ENCODE measurements at regions not wholly inside any gene's neighbourhood (a gene's known extent, or its start where the extent isn't known, plus 50 kb on each side); places are given as distances from the start of the nearest gene placed in this dataset.

DNA sequence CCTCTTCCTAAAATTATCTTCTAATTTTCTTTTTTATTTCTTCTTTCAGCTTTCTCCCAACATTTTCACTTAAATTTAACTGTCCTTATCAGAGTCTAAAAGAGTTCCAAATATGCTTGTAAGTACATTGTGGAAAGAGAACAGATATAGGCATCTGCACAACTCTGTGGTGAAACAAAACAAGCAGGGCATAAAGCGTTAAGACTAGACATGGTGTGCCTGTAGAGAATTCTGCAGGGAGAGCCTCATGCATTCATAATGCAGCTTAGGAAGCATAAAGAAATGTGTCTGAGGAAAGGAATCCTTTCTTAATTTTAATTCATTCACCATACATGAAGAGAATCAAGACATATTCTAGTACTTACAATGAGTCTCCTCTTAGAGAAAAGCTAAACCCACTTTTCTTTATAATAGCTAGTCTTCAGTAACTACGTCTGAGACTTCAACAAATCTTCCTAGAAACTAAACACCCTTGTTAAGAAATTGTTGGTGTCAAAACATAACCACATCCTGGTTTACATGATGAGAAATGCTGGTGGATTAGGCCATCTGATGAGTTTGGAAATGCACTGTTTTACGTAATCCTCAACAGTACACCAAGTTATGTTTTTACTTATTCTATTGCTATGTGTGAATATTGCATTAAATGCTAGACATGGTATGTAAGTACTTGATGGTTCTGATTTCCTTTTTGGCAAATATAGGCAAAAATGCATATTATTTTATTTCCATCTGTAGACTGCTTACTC is 307.8 kb upstream of the GIMD1 start:
- no peak for DNase-seq

DNA sequence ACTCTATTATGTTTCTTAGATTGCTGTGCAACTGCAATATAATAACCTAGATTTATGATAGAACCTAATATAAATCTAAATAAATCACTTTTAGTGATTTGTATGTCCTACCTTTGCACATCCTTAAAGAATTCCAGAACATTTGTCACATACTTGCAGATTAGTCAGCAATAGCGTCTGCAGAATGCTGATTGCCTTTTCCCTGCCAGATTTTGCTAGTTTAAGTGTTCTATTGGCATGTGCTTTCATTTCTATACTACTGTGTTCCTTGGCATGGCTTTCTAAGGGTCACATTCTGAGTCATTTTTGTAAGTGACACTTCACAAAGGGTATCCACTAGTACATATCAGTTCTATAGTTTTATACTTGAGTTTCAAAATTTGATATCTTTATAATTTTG is 303.1 kb upstream of the GIMD1 start:
- DNase-seq, result no peak

DNA sequence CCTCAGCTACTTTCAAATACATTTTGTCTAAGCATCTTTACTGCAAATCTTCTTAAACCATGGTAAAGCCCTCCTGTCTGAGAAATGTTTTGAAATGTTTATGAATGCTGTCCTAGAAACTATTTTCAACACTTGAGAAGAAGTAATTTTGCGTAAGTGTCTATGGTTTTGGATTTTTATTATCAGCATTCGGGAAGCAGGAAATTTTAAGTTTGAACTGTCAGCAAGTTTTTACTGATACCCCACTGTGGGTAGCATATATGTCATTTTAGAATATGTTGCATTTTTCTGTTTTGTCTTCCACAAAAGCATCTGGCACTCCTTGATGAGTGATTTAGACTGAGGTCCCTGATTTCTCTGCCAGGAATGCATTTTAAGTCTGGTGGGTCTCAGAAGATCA is 302.4 kb upstream of the GIMD1 start:
- no peak for DNase-seq

DNA sequence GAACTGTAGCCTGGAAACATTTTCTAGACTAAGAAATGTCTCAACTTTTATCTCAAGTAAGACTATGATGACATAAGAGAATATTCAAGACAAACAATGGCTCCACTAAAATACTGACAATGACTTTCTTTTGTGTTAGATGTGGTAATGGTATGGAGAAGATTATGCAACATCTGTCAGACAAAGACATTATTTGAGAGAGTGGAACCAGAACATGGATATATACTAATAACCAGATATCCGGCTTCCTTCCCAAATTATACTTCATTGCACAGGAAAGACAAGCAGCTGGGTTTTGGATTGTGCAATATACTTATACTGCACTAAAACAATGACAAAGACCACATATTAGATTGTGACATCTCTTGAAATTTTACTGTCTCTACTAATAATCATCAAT is 290.8 kb upstream of the GIMD1 start:
- DNase-seq, result no peak

DNA sequence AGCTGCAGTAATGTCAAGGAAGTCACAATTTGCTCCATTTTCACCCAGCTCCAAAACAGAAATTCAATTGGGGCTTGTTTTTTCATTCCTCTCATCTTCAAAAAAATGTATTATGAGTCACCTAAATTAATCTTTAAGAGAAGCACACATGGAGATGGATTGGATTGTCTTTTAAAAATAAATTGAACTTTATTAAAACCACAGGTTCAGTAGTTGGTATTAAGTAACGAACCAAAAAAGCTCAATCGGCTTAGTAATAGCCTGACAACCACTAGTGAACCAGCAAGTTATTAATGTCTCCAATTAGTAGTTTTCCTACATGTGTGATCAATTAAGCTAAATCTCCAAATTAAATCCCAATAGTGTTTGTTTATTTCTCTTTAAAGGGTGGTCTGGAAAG is 283.5 kb upstream of the GIMD1 start:
- no peak for DNase-seq

DNA sequence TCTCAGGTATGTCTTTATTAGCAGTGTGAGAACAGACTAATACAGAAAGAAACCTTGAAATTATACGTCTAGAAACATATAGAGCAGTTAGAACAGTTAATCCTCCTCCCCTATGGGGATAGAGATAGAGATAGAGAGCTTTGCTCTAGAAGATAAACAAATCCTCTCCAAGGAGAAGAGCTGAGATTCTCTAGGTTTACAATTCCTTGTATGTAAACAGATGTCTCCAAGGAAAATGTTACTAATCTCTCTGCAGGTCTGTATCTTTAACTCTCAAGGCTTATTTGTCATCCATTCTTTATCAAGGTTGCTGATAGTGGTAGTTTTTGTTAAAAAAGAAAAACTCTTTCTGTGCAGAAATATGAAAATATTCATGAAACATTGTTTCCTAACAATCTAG is 282.1 kb upstream of the GIMD1 start:
- DNase-seq, result no peak

DNA sequence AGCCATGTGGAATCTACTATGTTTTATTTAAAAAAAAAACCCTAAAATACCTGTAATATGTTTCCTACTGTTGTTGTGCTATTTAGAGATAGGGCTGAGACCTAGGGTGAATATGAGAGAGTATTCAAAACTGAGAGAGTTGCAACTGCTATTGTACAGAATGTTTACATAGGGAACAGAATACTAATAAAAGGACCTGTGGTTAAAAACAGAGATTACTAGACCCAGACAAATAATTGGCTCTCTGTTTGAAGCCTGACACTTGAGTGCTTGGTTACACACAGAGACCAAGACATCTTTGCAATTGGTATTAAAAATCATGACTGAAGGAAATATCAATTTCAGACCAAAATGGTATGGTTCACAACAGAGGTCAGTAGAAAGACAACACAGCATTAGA is 278.9 kb upstream of the GIMD1 start:
- DNase-seq, result no peak

DNA sequence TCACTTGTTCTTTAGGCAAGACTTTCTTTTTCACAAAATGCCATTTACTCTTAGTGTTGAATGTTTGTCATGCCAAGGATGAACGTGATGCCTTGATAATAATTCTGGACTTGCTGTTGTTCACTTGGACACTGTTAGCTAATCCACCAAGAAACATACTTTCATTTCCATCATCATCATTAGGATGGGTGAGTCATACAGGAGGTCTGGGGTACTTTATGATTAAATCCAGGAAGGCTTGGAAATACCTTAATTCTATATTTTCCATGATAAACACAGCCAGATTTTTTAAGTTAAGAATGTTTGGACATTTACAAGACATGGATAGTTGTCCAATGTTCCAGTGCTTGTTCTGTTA is 260.7 kb upstream of the GIMD1 start:
- DNase-seq, result no peak

DNA sequence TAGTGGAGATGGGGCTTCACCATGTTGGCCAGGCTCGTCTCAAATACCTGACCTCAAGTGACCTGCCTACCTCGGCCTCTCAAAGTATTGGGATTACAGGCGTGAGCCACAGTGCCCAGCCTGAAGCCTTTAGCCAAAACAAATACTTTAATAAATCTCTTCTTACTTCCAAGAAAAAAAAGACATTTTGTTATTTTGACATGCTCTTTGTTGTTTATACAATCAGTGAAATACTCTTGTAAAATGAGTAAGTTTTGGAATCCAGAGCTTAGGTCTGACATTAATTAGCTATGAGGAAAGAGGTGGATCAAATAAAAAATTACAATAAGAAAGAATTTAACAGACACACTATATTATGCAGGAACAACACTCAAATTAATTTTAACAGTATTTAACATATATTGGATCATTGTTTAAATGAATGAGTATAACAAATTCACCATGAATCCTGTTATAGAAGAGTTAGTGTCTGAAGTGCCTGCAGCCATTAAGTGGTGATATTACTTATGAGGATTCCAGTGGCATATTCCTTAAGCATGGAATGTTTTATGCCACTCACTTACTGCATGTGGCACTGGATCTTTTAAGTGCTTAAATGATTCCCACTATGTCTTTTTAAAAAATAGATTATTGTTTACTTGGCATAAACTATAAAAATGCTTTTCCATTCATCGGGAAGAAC is 260.1 kb upstream of the GIMD1 start:
- no peak for DNase-seq

DNA sequence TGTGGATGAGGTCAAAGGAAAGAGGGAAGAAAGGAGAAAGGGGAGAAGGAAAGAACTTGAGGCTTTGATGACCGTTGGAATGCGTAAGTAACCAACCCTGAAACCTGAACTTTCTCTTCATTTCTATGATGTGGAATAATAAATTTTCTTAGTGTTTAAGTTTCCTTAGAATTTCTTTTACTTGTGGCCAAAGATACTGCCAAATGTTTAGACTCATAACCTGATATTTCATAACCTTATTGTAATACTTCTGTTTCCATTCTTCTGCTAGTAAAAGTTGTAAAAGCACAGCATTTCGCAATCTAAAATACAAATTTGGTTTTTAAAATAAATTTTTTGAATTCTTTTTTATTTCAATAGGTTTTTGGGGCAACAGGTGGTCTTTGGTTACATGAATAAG is 258.5 kb upstream of the GIMD1 start:
- no peak for DNase-seq

DNA sequence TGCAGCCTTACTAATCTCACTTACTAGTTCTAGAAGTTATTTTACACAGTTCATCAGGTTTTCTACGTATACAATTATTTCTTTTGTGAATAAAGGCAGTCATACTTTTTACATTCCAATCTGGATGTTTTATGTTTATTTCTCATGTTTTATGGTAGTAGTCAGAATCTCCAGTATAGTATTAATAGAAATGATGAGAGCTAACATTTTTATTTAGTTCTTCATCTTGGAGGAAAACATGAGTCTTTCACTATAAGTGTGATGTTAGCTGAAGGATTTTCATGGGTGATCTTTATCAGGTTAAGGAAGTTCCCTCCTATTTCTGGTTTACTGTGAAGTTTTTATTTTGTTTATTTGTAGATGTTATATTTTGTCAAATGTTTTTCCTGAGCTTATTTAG is 256.1 kb upstream of the GIMD1 start:
- DNase-seq, result no peak

DNA sequence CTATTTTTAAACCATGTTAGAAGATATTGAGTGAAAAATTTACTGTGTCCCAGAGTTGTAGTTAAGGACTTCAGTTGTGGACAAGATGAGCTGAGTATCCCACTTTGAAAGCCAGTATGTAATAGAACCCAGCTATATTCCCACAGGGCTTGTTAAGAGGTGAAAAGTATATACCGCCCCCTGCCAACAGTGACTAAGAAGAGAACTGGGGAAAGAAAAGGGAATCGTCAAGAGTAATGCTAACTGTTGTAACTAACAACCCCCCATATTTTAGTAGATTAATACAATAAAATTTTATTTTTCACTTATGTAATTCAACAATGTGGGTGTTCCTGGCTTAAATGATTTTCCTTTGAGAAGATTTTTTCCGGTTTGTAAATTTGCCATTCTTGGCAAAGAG is 250.4 kb upstream of the GIMD1 start:
- DNase-seq, result no peak

DNA sequence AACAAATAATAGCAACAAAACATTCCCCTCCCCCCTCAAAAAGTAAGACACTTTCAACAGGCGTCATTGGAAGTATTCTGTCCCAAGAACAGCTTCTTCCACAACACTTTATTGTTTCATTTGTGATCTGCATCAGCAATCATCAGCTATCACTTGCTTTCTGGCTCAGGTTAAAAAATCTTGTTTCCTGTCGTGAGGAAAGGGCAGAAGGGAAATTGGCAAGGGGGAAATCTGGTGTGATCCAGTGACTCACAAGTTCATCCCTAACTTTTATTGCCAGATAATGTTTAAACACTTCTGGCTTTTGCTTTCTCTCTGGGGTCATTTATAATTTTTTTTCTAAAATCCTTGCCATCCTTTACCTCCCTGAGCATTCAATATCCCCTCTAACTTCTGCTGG is 247.4 kb upstream of the GIMD1 start:
- no peak for DNase-seq

DNA sequence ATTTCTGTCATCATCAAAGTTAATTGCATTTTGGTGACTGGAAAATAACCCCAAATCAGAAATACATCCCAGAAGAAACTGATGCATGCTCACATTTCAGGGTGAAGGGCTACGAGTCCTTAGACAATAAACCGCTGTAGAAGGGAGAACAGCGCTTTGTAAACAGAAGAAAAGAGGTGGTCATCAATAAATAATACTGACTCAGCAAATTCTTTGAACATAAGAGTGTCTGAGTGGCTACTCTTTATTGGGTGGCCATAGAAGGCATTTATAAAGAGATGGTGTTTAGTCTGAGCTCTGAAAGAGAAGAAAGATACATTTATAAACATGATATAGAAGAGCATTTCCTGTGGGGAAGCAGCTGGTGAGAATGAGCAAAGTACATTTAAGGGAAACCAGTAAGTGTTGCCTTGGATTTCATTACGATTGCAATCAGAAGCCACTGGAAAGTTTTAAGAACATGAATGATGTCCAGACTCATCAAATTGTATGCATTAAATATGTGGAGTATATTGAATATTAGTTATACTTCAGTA is 246.9 kb upstream of the GIMD1 start:
- no peak for DNase-seq

DNA sequence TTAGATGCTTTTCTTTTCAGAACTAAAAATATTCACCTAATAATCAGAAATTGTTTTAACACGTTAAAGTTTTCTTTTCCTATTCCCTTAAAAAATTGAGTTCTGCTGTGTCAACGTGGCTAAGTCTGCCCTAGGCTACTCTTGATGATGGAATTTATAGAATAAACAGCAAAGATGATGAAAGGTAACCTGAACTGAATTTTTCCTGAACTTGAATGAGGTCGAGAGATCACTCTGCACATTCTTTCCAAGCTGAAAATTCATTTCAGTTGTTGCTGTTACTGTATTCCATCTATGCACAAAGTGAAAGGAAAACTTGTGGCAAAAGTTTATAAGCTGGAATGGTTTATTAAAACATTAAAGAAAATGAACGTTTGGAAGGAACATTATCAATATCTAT is 245.9 kb upstream of the GIMD1 start:
- DNase-seq, result no peak

DNA sequence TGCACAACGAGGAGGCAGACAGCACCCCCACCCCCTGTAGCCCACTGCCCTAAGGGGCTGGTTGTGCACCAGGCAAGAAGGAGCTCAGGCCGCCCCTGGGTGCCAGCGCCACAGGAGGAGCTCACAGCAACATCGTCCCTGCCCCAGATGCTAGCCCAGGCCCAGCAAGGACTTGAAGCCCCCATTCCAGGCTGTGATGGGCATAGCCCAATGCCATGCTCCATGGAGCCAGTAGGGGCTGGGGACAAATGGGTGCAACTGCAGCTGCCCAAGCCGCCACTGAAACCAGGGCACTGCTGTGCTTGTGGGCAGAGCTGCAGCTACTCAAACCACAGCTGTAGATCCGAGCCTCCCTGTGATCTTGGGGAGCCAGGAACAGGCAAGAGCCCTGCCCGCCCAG is 241.3 kb upstream of the GIMD1 start:
- DNase-seq, result no peak

DNA sequence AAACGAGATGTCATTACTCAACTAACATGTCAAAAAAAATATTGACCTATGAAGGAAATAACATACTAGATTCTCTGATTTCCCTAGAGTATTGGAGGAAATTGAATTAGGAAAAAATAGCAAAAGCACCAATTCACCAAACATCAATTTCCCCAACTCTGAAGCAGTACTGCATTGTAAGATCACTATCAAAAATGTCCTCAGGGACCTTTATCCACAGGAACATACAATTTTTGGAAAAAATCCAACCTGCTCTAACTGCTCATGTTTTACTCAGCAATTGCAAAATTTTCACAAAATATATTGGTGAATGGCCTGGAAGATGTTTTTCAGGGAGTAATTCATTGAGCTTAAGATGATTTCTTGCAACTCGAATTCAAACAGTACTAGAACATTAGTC is 239.0 kb upstream of the GIMD1 start:
- DNase-seq, result no peak

DNA sequence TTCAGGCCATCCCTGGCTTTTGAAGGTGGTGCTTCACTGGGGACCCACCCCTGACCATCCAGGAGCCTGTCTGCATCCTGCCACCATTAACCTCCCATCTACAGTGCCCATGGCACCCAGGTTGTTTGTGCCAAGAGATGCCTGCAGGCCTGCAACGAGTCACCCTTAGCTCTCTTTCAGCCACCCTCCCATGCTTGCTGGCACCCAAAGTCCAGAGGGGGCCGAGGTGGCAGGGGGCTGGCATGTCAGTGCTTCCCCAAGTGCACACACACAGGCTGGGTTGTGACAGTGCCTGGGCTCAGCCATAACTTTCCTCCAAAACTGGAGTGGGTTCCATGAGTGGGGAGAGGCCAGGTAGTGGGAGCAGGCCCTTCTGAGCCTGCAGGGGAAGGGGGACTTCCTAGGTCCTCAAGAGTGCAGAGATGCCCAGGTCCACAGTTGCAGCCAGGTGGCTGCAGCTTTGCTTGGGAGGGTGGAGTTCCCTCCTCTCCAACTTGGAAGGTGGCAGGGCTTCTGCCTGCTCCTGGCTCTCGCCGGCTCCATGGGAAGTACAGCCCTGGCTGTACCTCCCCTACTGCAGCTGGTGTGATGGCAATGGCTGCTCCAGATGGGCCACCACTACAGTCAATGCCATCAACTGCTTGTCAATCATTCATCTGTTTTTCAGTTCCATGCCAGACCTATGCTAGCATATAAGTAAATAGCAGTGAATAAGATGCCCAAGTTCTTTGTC is 235.9 kb upstream of the GIMD1 start:
- no peak for DNase-seq

DNA sequence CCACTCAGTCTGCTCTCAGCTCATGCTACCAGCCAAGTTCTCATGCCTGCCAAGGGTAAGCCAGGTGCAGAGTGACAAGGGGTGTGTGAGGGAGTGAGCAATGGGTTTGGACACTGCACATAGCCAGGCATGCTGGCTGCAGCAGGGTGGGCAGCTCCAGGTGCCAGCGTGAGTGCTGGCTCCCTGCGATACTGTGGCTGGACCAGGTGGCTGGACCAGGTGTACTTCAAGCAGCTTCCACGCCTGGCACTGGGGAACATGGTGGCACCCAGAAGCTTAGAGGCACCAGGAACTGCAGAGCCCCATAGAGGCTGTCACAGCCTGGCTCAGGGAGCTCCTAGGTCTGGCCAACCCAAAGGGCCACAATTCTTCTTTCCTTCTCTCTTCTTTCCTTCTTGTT is 234.9 kb upstream of the GIMD1 start:
- DNase-seq, result no peak

DNA sequence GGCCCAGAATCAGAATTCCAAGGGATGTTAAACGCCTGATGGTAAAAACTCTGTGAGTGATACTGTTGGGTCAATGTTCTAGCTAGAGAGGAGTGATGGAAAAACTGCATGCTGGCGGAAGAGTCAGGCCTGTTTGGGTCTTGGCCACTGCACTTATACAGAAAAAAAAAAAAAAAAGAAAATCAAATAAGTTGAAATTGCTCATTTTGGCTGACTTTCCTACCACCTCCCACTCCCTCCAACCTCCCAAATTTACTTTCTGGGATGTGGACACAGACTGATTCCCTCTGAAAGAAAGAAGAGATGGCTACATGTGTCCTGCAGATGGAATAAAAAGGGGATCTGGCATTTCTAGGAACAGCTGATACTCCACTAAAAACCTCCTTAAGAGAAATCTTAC is 234.1 kb upstream of the GIMD1 start:
- no peak for DNase-seq

DNA sequence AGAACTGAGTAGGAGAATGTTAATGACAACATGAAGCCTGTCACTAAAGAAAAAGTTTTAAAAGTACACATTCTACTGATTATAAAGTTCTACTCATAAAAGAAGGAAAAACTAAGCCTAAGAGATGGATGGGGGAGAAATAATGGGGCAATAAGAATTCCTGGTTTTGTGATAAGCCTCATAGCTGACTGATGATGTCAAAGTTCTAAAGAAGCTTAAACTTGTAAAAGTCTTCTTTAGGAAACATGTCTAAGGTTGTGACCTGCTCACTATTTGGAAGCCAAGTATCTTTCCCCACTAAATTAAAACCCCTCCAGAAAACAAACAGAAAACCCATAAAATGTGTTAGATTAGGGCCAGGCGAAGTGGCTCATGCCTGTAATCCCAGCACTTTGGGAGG is 232.9 kb upstream of the GIMD1 start:
- no peak for DNase-seq

DNA sequence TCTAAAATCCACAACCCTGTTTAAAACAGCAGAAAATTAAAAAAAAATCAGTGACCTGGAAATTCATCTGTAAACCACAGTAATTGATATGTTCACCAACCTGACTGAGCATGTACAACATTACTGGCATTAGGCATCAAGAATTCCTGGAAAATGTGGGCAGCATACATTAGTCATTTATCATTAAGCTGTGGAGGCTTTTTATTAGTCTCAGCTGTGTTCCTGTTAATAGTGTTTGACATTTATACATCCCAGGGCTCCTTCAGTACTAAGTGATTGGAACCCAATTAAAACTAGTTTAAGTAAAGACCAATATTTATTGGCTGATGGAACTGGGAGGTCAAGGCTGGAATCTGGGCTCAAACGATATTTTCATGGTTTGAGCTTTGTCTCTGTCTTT is 227.3 kb upstream of the GIMD1 start:
- DNase-seq, result no peak

DNA sequence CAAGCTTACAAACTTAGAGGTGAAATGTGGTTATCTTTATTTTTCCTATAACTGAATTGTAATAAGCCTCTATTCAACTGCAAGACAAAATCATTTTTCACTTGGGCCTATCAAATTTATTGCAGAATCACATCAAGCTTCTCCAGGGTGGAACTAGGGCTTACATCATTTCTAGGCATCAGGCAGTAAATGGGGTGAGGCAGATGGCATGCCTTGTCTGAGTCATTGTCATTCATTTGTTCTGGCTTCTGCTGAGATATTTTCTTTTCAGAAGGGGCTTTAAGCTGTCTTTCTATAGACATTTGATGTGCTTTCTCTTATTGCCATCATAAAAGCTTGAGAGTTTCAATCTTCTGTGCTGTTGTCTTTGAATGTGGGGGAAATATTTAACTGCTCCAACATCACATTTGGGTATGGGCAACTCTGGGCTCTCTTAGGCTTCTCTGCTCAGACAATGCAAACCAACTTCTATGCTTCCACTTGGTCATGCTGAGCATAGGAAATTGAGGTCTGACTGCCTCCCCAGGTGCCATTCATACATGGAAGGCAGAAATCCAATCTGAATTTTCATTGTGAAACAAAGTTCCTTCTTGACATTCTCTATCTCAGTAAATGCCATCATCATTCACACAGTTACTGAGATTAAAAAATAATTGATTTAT is 225.8 kb upstream of the GIMD1 start:
- no peak for DNase-seq

DNA sequence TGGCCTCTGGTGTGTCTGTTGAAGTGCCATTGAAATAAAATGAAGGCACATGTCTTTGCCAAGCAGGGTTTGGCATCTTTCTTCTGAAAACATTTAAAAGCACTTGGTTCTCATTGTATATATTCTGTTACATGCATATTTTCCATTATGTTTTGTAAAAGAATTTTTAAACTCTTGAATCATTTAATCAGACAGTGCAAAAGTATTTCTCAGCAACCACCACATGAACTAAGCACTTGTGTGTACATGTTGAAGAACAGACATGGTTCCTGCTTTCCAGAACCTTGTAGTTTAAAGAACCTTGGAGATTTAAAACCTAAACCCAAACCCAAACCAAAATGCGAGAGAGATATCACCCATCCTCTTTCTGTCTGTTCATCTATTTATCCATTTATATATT is 220.3 kb upstream of the GIMD1 start:
- DNase-seq, result no peak

Data from NCI-H446 treated with DMSO at 0.1 percent for 48 hours (cell line).